GM12891 (cell line): ENCODE measurements at regions not wholly inside any gene's neighbourhood (a gene's known extent, or its start where the extent isn't known, plus 50 kb on each side); places are given as distances from the start of the nearest gene placed in this dataset.

Source experiments
- POLR2A ChIP-seq: IDR thresholded peaks from 2 replicates; pipeline ENCODE4 v1.6.1; 2011; ENCODE audit warnings: low read depth, low read length, control low read depth
- POLR2AphosphoS5 ChIP-seq: IDR thresholded peaks from 2 replicates; pipeline ENCODE4 v1.6.1; 2011; ENCODE audit warnings: low read depth, low read length, control low read depth

- TF ChIP-seq POLR2AphosphoS5 (no peak), POLR2A (no peak)
Measured at GRCh38 chr1:21368515-21369289, 71.2 kb upstream of the NBPF3 start.
